CD4-positive, alpha-beta T cell treated with Interleukin-15 for 1 hour (primary cell): ENCODE measurements at regions not wholly inside any gene's neighbourhood (a gene's known extent, or its start where the extent isn't known, plus 50 kb on each side); places are given as distances from the start of the nearest gene placed in this dataset.
"Not testable (repeated sequence)": the region's sequence is repeated elsewhere in the genome, so short reads cannot be mapped to it uniquely, and the experiment has no call there.

Experiments
- DNase-seq: peaks from one replicate; pipeline ENCODE4 v3.0.0-alpha.2; 2020

DNA sequence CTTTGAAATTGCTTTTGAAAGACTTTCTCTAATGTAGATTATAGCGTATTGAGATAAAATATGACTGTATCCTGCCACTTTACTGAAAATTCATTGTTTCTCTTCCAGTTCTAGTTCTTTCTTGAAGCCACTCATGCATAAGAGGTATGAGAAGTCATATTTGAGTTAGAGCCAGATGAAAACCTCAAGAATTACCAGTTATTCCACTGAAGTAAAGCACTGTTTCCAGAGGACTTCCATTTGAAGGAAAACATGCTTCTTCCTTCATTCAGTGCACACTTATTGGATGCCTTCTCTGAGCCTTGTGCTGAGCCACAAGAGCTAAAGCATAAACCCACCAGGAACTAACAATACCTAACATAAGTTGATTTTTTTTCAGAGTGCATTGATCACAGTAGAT lies 513.4 kb downstream of the ZNF385D start:
- no peak for DNase-seq

DNA sequence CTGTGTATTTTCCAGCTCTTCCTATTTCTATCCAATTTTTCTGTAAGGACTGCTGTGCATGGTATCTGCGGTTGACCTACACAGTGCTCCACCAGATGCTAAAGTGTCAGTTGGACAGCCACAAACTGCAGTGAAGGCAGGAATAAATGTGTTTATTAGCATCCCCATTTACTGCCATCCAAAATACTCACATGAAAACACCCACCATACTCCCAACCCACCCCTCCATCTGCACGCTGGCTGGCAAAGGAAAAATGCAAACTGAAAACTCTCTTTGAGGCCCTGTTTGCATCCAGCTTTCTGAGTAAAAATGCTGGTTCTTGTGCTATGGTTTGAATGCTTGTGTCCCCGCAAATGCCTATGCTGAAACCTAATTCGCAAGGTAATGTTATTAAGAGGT lies 515.5 kb downstream of the ZNF385D start:
- no peak for DNase-seq

DNA sequence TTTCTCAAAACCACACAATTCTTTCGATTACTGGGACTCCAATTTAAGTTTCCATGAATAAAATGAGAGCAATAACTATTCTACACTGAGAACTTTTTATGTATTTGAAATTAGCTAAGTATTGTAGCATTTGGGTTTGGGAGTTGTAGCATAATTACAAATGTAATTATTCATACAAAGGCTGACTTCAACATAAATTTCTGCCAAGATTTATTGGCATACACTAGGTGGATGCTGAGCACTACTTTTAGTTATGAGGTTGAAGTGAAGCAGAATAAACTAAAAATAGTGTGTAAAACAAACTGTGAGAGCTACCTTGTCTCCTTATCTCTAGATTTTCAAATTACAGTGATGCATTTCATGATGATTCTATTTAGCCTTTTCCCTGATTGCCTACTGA lies 516.1 kb downstream of the ZNF385D start:
- no peak for DNase-seq

DNA sequence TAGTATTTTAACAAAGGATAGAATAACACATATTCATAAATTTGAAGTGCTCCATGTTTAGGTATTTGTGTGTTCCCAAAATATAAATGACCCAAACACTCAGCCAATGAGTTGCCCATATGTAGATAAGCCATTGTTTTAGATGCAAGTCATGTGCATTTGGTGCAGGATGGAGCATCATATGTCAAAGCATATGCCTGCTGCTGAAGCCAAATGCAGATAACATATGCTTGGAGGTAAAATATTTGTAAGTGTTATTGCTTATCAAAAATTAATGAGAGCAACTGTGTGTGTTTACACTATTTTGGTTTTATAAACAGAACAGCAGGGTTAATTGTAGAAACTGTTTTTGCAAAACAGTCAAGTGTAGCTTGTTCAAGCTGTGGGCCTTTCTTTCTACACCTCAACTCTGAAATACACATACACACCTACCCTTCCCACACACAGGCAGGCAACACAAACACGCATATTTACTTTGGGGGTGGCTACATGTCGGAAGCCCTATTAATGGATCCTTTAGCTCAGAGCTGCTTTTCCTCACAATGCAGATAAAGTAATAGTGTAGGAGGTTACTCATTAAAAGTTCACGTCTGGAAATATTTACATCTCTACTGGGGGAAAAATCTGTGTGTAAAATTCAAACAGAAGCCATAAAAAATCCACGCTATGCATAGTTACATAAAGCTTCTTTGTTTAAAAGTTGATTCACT lies 521.4 kb downstream of the ZNF385D start:
- DNase-seq: no peak

DNA sequence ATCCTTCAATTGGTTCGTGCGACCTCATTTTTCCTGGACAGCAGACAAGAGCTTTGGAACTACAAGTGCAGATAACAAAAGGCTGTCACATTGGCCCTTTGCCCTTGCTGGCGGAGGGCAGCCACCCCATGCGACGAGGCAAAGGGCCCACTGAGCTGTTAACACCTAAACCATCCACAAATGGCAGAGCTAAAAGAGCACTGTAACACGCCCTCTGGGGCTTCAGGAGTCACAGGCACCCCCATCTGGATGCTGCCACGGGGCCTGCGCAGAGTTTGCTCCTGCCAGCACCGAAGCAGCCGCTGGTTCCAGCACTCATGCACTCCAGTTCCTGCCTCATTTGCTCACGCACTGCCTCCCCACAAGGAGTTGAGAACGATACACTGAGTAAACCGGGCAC lies 524.9 kb downstream of the ZNF385D start:
- DNase-seq: peak; percentile 16

DNA sequence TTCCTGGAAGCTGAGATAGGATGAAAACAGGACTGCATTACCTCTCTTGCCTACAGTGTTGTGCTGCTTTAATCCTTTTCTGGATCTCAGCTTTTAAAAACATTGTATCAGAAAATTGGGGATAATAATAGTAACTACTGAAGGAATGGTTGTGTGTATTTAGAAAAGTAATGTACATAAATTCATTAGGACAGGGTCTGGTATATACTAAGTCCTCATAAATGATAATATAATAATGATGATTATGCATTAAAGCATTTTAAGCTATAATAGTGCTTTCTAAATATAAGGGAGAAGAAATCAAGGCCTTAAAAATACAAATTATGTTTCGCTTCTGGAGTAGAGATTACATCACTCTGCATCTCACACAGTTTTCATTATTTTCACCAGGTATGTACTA lies 530.1 kb downstream of the ZNF385D start:
- DNase-seq: no peak

DNA sequence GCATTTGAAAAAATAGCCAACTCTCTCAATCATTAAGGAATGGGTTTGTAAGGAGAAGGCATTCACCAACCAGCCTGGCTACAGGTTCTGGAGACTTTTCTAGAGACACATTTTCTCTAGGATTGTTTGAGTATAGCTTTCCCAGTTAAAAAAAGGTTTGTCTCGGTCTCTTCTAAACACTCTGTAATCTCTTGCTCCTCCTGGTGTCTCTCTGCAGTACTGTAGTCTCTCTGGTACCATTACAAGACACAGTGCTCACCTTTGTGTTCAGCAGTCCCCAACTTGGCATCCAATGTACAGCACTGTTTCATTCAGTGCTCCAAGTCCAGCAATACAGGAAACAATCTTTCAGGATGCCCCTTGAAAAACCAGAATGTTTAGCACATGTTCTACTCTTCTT lies 534.4 kb downstream of the ZNF385D start:
- no peak for DNase-seq

DNA sequence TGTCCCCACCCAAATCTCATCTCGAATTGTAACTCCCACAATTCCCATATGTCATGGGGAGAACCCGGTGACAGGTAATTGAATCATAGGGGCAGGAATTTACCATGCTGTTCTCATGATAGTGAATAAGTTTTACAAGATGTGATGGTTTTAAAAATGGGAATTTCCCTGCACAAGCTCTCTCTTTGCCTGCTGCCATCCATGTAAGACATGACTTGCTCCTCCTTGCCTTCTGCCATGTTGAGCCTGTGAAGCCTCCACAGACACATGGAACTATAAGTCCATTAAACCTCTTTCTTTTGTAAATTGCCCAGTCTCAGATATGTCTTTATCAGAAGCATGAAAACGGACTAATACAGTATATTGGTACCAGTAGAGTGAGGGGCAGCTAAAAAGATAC lies 546.9 kb downstream of the ZNF385D start:
- not testable (repeated sequence) for DNase-seq

DNA sequence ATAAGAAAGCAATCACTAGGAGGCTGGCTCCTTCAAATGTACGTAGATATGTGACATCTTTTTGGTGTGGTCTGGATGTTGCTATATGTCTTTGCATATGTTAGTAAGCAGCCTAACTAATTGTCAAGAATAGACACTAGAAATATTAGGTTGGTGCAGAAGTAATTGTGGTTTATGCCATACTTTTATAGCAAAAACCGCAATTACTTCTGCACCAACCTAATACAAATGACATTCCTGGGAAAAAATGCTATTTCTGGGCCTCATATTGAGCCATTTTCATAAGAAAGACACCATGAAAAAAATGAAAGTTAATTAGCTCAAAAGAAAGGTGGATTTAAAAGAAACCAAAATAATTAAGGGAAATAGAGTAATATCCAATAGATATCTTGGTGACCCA lies 555.8 kb downstream of the ZNF385D start:
- no peak for DNase-seq

DNA sequence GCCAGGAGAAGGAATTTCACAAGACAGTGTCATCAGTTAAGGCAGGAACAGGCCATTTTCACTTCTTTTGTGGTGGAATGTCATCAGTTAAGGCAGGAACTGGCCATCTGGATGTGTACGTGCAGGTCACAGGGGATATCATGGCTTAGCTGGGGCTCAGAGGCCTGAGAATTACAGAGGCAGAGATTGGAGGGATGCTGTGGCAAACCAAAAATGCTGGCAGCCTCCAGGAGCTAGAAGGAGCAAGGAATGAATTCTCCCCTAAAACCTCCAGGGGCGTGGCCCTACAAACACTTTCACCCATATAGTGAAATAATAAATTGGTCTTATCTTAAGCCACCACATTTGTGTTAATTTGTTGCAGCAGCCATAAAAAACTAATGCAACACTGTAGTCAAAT lies 557.0 kb downstream of the ZNF385D start:
- DNase-seq: not testable (repeated sequence)

DNA sequence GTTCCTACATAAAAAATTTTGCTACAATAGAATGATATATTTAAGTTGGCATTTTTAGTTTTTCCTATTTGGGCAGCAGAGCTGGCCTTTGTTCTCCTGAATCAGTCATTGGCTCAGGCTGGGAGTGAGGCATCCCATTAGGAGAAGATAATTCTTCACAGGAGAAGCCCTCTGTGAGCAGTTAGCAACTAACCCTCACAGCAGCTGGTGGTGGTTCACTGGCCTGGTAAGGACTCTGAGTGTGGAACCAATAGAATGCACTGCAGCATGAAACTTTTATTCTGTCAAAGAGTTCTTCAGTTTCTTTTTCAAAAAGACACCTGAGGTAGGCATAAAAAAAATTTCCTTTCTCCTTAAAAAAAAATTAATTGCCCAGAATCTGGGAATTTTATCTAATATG lies 562.6 kb downstream of the ZNF385D start:
- DNase-seq: no peak

DNA sequence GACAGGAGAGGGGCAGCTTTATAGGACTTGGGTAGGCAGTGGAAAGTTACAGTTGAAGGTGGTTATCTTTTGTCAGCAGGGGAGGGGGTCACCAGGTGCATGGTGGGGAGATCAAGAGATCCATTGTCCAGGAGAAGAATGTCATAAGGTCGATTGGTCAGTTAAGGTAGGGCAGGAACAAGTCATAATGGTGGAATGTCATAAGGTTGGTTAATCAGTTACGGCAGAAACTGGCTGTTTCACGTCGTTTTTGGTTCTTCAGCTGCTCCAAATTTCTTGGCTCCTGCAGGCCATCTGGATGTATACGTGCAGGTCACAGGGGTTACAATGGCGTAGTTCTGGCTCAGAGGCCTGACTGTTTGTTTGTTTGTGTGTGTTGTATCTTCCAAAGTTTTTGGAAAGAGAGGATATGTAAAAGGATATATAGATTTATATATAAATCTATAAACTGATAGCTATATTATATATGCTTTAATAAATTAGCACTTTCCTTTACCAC lies 565.1 kb downstream of the ZNF385D start:
- no peak for DNase-seq

DNA sequence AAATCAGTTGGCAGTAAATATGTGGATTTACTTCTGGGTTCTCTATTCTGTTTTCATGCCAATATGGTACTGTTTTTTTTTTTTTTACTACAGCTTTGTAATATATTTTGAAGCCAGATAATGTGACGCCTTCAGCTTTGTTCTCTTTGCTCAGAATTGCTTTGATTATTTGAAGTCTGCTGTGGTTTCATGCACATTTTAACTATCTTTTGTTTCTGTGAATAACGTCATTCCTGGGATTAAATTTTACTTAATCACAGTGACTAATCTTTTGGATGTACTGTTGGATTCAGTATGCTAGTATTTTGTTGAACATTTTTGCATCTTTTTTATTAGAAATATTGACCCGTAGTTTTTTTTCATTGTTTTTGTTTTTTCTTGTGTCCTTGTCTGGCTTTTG lies 576.5 kb downstream of the ZNF385D start:
- no peak for DNase-seq

DNA sequence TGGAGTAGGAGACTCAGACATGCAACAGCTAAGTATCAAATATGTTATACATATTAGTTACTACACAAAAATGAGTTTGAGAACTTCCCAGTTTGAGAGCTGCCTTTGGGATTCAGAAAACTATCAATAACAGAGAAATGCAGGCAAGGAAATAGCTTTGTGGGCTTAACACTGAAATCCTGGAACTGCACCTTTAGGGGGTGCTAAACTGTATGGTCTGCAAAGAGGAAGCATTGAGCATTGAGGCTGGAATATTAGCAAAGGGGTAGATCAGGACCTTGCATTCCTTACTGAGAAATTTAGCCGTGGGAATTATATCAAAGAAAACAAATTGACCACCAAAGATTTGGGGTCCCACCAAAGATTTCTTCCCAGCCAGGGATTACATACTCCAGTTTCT lies 580.0 kb downstream of the ZNF385D start:
- DNase-seq: no peak

DNA sequence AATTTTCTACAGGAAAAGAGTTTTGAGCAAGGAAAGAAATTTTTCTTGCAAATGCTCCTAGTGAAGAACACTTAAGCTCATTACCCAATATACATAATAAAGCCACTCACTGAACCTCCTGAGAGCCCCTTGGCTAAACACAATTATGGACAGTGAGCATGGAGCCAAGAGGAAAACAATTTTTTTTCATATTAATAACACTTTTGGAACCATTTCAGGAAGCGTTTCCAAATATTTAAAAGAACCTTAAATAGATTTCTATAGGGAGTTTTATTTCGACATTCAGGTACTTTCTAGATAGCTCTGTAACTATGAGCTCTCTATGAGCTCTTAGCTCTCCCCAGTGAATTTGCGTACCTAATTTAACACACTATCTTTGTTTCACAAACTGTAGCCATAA lies 581.1 kb downstream of the ZNF385D start:
- DNase-seq: no peak

DNA sequence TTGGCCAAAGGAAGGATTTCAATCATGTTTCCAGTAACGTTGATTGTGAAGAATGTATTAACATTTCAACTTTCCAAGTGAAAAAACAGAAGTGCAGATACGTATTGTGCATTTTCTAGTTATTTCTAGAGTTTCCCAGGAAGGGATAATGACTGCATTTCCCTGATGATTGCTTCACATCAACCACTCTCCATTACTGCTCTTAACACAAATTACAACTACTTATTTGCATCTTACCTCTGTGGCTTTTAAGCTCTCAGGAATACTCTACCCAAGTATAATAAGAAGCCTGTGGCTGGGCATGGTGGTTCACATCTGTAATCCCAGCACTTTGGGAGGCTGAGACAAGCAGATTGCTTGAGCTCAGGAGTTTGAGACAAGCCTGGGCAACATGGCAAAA lies 582.5 kb downstream of the ZNF385D start:
- no peak for DNase-seq

DNA sequence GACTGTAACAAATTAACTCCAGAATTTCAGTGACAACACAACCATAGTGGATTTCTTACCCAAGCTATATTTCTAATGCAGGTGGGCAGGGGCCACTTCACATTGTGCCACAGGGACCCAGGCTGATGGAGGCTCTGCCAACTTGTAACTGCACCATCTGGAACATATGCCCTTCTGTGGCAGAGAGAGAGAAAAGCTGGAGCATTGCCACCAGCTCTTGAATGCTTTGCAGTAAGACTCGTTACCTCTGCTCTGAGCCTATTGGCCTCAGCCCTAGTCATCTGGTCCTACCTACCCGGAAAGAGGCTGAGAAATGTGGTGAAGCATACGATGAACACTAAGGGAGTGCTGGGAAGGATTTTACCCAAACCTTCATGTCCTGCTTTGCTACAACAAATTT lies 587.1 kb downstream of the ZNF385D start:
- DNase-seq: no peak

DNA sequence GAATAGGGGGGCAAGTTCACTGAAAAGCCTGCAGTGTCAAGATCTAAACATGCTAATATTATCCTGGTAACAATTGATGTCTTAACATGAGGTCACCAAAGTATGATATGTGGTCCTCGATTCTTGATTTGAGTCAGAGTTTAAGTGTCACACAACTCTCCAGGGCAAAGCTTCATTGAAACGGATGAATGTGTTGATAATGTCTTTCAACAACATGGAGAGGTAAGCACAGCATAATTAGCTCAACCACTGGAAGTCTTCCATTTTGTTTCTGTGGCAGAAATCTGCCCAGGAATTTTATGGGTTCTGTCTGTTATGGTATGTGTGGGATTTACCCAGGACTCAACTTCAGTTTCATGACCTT lies 591.5 kb downstream of the ZNF385D start:
- DNase-seq: no peak

DNA sequence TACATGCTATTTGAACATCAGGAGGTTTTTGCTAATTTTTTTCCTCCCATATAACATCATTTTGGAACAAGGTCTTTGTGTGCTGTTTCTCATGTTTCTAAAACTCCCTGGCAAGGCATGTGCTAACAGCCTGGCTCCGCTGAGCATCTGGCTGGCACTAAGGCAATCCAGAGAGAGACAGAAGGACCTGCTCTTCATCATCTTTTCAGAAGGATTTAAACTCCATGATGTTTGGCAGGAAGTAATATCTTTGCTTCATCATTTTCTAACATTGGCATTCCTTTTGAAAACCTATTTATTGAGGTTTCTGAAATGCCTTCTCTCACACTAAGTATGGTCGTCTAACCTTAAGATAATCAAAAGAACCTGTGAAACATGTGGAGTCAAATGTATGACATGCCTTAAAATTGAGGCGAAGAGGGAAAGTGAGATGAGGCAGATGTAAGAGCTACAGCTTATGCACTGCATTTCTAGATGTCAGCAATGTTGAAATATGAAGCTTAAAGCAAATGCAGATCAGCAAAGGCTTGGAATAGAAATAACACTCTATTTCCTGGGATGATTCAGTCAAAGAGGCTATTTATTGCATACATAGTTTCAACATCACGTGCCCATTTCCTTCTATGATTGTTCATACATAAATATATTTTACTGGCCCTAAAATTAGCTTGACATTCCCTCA lies 592.0 kb downstream of the ZNF385D start:
- no peak for DNase-seq

DNA sequence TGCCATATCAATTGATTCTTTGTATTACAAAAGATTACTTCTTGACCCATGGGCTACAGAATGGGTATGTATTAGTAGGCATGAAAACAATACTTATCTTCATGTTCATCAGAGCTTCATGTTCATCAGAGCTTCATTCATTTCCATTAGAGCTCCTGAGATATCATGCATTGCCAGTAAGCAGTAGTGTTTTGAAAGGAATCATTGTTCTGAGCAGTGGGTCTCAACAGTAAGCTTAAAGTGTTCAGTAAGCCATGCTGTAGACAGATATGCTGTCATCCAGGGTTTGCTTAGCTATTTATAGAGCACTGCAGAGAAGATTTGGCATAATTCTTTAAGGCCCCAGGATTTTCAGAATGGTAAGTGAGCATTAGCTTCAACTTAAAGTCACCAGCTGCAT lies 596.1 kb downstream of the ZNF385D start:
- no peak for DNase-seq

DNA sequence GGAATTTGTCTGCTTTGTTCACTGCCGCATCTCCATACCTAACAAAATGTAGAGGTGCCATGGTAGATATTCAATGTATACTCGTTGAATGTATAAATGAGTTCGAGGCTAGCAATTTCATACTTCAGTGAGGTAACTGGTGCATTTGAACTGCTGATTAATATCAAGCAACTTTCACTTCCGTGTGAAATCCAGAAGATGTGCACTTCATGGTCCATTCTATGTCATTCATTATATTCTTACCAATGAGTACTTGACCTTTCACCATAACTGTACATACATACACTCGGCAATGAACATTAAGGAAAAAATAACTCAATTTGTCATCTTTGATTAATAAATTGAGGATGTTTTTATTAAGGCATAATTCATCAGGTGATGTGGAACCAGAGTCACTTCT lies 598.5 kb downstream of the ZNF385D start:
- DNase-seq: no peak

DNA sequence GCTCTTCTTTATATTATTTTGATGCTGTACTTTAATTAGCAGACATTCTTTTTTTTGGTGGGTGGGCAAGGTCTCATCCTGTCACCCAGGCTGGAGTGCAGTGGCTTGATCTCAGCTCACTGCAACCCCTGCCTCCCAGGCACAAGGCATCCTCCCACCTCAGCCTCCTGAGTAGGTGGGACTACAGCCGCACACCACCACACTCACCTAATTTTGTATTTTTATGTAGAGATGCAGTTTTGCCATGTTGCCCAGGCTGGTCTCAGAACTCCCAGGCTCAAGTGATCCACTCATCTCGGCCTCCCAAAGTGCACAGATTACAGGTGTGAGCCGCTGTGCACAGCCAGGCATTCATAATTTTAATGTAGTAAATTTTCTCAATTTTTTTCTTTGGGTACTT lies 608.1 kb downstream of the ZNF385D start:
- DNase-seq: no peak

DNA sequence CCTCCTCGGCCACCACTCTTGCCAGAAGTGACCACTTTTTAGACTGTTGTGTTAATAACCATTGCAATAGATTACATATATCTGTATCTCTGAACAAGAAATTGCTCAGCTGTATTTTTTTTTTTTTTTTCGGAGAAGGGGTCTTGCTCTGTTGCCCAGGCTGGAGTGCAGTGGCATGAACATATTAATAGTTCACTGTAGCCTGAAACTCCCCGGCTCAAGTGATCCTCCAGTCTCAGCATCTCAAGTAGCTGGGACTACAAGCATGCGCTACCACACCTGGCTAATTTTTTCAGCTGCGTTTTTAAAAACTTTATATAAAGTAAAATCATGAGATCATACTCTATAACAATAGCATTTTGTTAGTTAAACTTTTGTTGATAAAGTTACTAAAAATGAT lies 609.0 kb downstream of the ZNF385D start:
- DNase-seq: no peak

DNA sequence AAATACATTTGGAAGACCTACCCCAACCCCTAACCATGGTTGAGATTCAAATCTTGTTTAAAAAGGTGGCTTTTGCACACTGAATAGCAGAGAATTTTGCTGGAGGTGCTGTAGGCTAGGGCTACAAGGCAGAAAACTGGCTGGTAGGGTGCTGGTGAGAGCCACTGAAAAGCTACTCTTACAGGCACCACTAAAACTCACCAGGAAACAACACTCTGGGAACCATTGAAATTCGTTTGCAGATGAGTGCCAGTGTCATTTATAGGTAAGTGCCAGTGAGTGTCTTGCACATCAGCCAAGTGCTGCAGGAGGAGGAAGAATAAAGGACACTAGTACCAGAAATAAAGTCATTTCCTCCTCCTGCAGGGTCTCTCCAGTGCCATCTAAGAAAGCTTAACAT lies 610.2 kb downstream of the ZNF385D start:
- DNase-seq: no peak

DNA sequence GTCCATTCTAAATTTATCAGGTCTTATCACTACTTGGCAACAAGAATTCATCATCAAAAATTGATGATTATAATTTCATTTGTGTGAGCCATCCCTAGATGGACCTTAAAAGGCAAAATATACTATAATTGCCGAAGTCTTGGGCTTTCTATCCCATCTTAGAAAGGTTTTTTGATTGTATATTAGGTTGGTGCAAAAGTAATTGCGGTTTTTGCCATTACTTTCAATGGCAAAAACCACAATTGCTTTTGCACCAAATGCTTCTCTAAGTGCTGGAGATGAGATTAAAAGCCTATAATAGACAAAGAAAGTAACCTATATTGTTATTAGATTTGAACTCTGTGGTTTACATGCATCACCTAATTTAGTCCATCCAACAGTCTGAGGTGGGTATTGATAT lies 612.9 kb downstream of the ZNF385D start:
- no peak for DNase-seq
